Left renal cortex interstitium (tissue), 4 donors: ENCODE measurements at regions not wholly inside any gene's neighbourhood (a gene's known extent, or its start where the extent isn't known, plus 50 kb on each side); places are given as distances from the start of the nearest gene placed in this dataset.
A peak's percentile ranks its signal among the peaks of the same experiment; 100 is the strongest.

Experiments used
- DNase-seq, 4 donors: peaks; one replicate each; pipeline ENCODE4 v3.0.0-alpha.2; 2013; ENCODE audit warnings: low read depth in 4 of 4, low spot score in 2 of 4, missing footprints in 1 of 4

- DNase-seq: no peak
These were observed 167.6 kb downstream of the INSIG2 start for GRCh38 chr2:118255771-118256372.

GRCh38 chr2:118255301-118255700 lies 167.0 kb downstream of the INSIG2 start:
- DNase-seq: no peak

- DNase-seq: no peak
These were observed 165.8 kb downstream of the INSIG2 start for GRCh38 chr2:118254116-118254515.

GRCh38 chr2:118251427-118251826 lies 163.2 kb downstream of the INSIG2 start:
- peak in 3 of 4 donors; percentile 7 to 10 (median 9) for DNase-seq

GRCh38 chr2:118250463-118250862 lies 162.2 kb downstream of the INSIG2 start:
- no peak for DNase-seq

- no peak for DNase-seq
These were observed 161.7 kb downstream of the INSIG2 start for GRCh38 chr2:118250001-118250400.

- no peak for DNase-seq
These were observed 161.3 kb downstream of the INSIG2 start for GRCh38 chr2:118249531-118249930.

GRCh38 chr2:118246726-118247125 lies 158.5 kb downstream of the INSIG2 start:
- no peak for DNase-seq

- no peak for DNase-seq
These were observed 157.8 kb downstream of the INSIG2 start for GRCh38 chr2:118246079-118246478.

- DNase-seq: no peak
These were observed 156.4 kb downstream of the INSIG2 start for GRCh38 chr2:118244686-118245085.

GRCh38 chr2:118243031-118243430 lies 154.8 kb downstream of the INSIG2 start:
- DNase-seq: no peak

GRCh38 chr2:118242216-118242615 lies 153.9 kb downstream of the INSIG2 start:
- no peak for DNase-seq

- DNase-seq: no peak
These were observed 152.9 kb downstream of the INSIG2 start for GRCh38 chr2:118241128-118241527.

- no peak for DNase-seq
These were observed 152.0 kb downstream of the INSIG2 start for GRCh38 chr2:118240276-118240675.

- DNase-seq: no peak
These were observed 151.0 kb downstream of the INSIG2 start for GRCh38 chr2:118239284-118239683.

- DNase-seq: no peak
These were observed 149.2 kb downstream of the INSIG2 start for GRCh38 chr2:118237451-118237850.

- no peak for DNase-seq
These were observed 144.5 kb downstream of the INSIG2 start for GRCh38 chr2:118232796-118233195.

- no peak for DNase-seq
These were observed 144.1 kb downstream of the INSIG2 start for GRCh38 chr2:118232391-118232790.

- DNase-seq: no peak
These were observed 143.5 kb downstream of the INSIG2 start for GRCh38 chr2:118231759-118232158.

- DNase-seq: no peak
These were observed 139.6 kb downstream of the INSIG2 start for GRCh38 chr2:118227698-118228508.

- DNase-seq: no peak
These were observed 137.4 kb downstream of the INSIG2 start for GRCh38 chr2:118225666-118226065.

- DNase-seq: no peak
These were observed 136.6 kb downstream of the INSIG2 start for GRCh38 chr2:118224895-118225311.
